ENCODE measurements at regions not wholly inside any gene's neighbourhood (a gene's known extent, or its start where the extent isn't known, plus 50 kb on each side); places are given as distances from the start of the nearest gene placed in this dataset.

GRCh38 chr3:162192340-162193029, 695.9 kb downstream of the OTOL1 start:
- Histone ChIP-seq H3K4me2 (ENCODE audit: insufficient read depth, insufficient read length, low read length) (no peak overlapping the region), H3K79me1 (ENCODE audit: insufficient read depth, low read depth, low read length, poor library complexity, severe bottlenecking) (no peaks in the 10 kb centered on the region), H2BK120ac (ENCODE audit: low read depth, low read length, poor library complexity, severe bottlenecking) (no peak overlapping the region), H3K56ac (ENCODE audit: insufficient read length, low read depth, low read length) (no peak overlapping the region), H3K9ac (ENCODE audit: extremely low read depth, insufficient read length, low read length) (no peak overlapping the region), H3K23me2 (ENCODE audit: insufficient read length, low read depth, low read length, poor library complexity, severe bottlenecking) (no peaks in the 10 kb centered on the region), H2BK20ac (ENCODE audit: low read depth, low read length, poor library complexity, severe bottlenecking) (no peak overlapping the region), H3T11ph (ENCODE audit: low read length) (no peak overlapping the region), H2AK5ac (ENCODE audit: insufficient read length, low read length) (no peak overlapping the region), H4K91ac (ENCODE audit: insufficient read length, low read depth, low read length) (no peak overlapping the region), H4K20me1 (ENCODE audit: control insufficient read depth, insufficient read depth, insufficient read length) (no peaks in the 10 kb centered on the region), H3K18ac (ENCODE audit: insufficient read length, low read depth, low read length) (no peak overlapping the region), H4K5ac (ENCODE audit: insufficient read length, low read depth, low read length) (no peak overlapping the region), H3K79me2 (ENCODE audit: insufficient read depth, low read length) (no peaks in the 10 kb centered on the region), H2BK12ac (ENCODE audit: insufficient read length, low read depth, low read length) (no peak overlapping the region), H4K8ac (replicated peaks; ENCODE audit: insufficient read length, low read depth, low read length) (no peak overlapping the region), H2BK15ac (ENCODE audit: low read depth, low read length) (no peak overlapping the region), H3K4ac (ENCODE audit: low read depth, low read length) (no peak overlapping the region), H3K23ac (ENCODE audit: insufficient read length, low read depth, low read length) (no peak overlapping the region), H2BK5ac (ENCODE audit: insufficient read length, low read length) (no peak overlapping the region), H3K9me3 (ENCODE audit: control insufficient read depth, low read depth, low read length) (no peaks in the 10 kb centered on the region), H3K14ac (ENCODE audit: insufficient read depth, low read length) (no peak overlapping the region), H3K27ac (ENCODE audit: insufficient read length, low read depth, low read length) (no peak overlapping the region), H2AFZ (ENCODE audit: low read length) (no peak overlapping the region), H3K27me3 (ENCODE audit: insufficient read depth, low read length) (no peaks in the 10 kb centered on the region), H3K4me1 (ENCODE audit: insufficient read depth, low read length) (no peaks in the 10 kb centered on the region)
- no peak for TF ChIP-seq CTCF (conservative IDR thresholded peaks at IDR 0.05)
- H3K36me3 Mint-ChIP-seq (ENCODE audit: insufficient read depth in 1 of 3, low read depth in 3 of 3), result peaks cover 13 to 27% (median 22%) of the 10 kb centered on the region in 3 experiments
- DNase-seq, result no peak
- H3K4me1 Mint-ChIP-seq, result peaks cover 0 to 2% of the 10 kb centered on the region in 2 experiments; a peak in 1 of 4 replicates
- peaks cover 24 to 26% of the 10 kb centered on the region in 2 experiments for H3K9me3 Mint-ChIP-seq
- WGBS (ENCODE audit: extremely low coverage, insufficient read length, low lambda C conversion rate), result no CpG with 5 or more reads among the region's 1 CpG
- no peaks in the 10 kb centered on the region for H3K27me3 Mint-ChIP-seq (ENCODE audit: low read depth)
- no peak overlapping the region for H3K27ac Mint-ChIP-seq
- no peak overlapping the region for H3K4me3 Mint-ChIP-seq

All from H9 (cell line).